ENCODE measurements at regions not wholly inside any gene's neighbourhood (a gene's known extent, or its start where the extent isn't known, plus 50 kb on each side); places are given as distances from the start of the nearest gene placed in this dataset. TPM values are rescaled to one million over a fixed set of nuclear protein-coding genes. Genes with fewer than 3 reads are reported as not detected.

DNA sequence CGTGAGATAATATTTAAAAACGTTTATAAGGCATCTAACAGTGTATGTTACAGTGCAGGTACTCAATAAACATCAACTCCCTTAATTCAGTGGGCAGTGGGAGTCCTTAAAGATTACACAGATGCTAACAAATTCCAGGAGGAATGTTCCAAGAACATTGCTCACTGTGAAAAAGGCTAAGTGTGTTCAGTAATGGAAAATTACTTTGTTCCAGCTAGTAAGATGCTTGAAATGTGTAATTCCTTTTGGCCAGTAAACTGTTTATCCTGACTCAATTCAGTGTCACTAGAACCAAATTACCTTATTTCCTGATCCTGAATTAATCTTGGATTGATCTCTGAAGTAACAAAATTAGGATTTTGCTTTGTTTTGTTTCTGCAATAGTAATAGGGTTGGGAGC lies 54.2 kb upstream of the SEMA6D start (continued):
- TF ChIP-seq ZZZ3 (IDR thresholded peaks at IDR 0.05; ENCODE audit: control insufficient read depth, insufficient read length, low read depth) (no peak), SREBF2 (IDR thresholded peaks at IDR 0.05; ENCODE audit: low read length) (no peak)

Small RNA genes in the stretch of these regions (small RNA-seq; reads per million reads assigned to genes)
- gene MTND5P40 (not detected), gene RF01182 (not detected), gene RN7SKP139 (not detected), gene RNU6-1014P (not detected)

Measured in GM12878 (cell line).